GM19397 (cell line): ENCODE measurements at regions not wholly inside any gene's neighbourhood (a gene's known extent, or its start where the extent isn't known, plus 50 kb on each side); places are given as distances from the start of the nearest gene placed in this dataset.
"Not testable (repeated sequence)": the region's sequence is repeated elsewhere in the genome, so short reads cannot be mapped to it uniquely, and the experiment has no call there.

Experiments
- ATAC-seq: cut with Tn5 transposase; IDR thresholded peaks from one replicate; pipeline ENCODE4 v1.9.1; 2021; ENCODE audit warnings: mild to moderate bottlenecking, moderate library complexity; ENCODE audit not compliant: unreplicated experiment

GRCh38 chr13:55159765-55160164, 1981.0 kb upstream of the PRR20A start:
- ATAC-seq: no peak

- no peak for ATAC-seq
Observed at GRCh38 chr13:55160867-55161266, 1979.9 kb upstream of the PRR20A start.

GRCh38 chr13:55178582-55178981, 1962.1 kb upstream of the PRR20A start:
- ATAC-seq: not testable (repeated sequence)

- no peak for ATAC-seq
Observed at GRCh38 chr13:55190996-55191395, 1949.7 kb upstream of the PRR20A start.

- ATAC-seq: no peak
Observed at GRCh38 chr13:55199134-55199533, 1941.6 kb upstream of the PRR20A start.

- ATAC-seq: no peak
Observed at GRCh38 chr13:55214841-55215345, 1925.8 kb upstream of the PRR20A start.

- ATAC-seq: no peak
Observed at GRCh38 chr13:55219538-55219937, 1921.2 kb upstream of the PRR20A start.

GRCh38 chr13:55229906-55230569, 1910.7 kb upstream of the PRR20A start:
- ATAC-seq: no peak

- ATAC-seq: no peak
Observed at GRCh38 chr13:55230570-55230908, 1910.2 kb upstream of the PRR20A start.

GRCh38 chr13:55234311-55234710, 1906.4 kb upstream of the PRR20A start:
- no peak for ATAC-seq

GRCh38 chr13:55245005-55245644, 1895.6 kb upstream of the PRR20A start:
- no peak for ATAC-seq

GRCh38 chr13:55255236-55255635, 1885.5 kb upstream of the PRR20A start:
- ATAC-seq: no peak

GRCh38 chr13:55263045-55263444, 1877.7 kb upstream of the PRR20A start:
- no peak for ATAC-seq

GRCh38 chr13:55266644-55267043, 1874.1 kb upstream of the PRR20A start:
- ATAC-seq: no peak

GRCh38 chr13:55298201-55298600, 1842.5 kb upstream of the PRR20A start:
- no peak for ATAC-seq

GRCh38 chr13:55302568-55302967, 1838.2 kb upstream of the PRR20A start:
- no peak for ATAC-seq

GRCh38 chr13:55307909-55308308, 1832.8 kb upstream of the PRR20A start:
- no peak for ATAC-seq

GRCh38 chr13:55341891-55342290, 1798.8 kb upstream of the PRR20A start:
- ATAC-seq: no peak

- no peak for ATAC-seq
Observed at GRCh38 chr13:55345224-55345623, 1795.5 kb upstream of the PRR20A start.

GRCh38 chr13:55347528-55347927, 1793.2 kb upstream of the PRR20A start:
- ATAC-seq: no peak

- no peak for ATAC-seq
Observed at GRCh38 chr13:55359067-55359466, 1781.7 kb upstream of the PRR20A start.

GRCh38 chr13:55361141-55361540, 1779.6 kb upstream of the PRR20A start:
- no peak for ATAC-seq

GRCh38 chr13:55366676-55367075, 1774.0 kb upstream of the PRR20A start:
- ATAC-seq: no peak
